ENCODE measurements at regions not wholly inside any gene's neighbourhood (a gene's known extent, or its start where the extent isn't known, plus 50 kb on each side); places are given as distances from the start of the nearest gene placed in this dataset.

- TF ChIP-seq CTCF (optimal IDR thresholded peaks at IDR 0.05 in 1 of 3, IDR thresholded peaks at IDR 0.05 in 1 of 3, conservative IDR thresholded peaks at IDR 0.05 in 1 of 3; ENCODE audit: extremely low read depth in 1 of 3, insufficient read depth in 2 of 3, low read length in 3 of 3) (no peak), EZH2 (IDR thresholded peaks at IDR 0.05; ENCODE audit: low read length) (no peak)
These were observed 73.0 kb downstream of the ARL4C start for GRCh38 chr2:234423884-234424283.

All from keratinocyte (primary cell).